ENCODE measurements at regions not wholly inside any gene's neighbourhood (a gene's known extent, or its start where the extent isn't known, plus 50 kb on each side); places are given as distances from the start of the nearest gene placed in this dataset.

DNA sequence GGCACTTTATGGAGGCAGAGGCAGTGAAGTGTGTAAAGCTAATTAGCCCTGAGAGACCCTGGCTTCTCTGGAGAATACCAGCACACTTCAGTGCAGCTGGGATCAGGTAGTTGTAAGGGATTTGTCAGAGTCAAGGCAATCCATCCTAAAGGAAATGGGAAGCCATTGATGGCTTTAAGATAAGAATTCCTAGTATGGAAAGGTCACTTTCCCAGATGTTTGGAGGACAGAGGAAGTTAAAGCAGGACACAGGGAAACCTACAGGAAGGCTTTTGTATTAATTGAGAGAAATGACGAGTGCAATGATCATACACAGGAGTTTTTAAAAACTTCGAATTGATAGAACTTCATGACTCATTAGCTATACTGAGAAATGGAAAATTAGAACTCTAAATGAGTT lies 254.4 kb downstream of the SLC16A7 start:
- Histone ChIP-seq H3K27me3 (no peaks in the 10 kb centered on the region), H3K36me3 (no peaks in the 10 kb centered on the region), H3K27ac (no peak overlapping the region), H3K4me3 (no peak overlapping the region), H3K9me3 (no peaks in the 10 kb centered on the region), H3K4me1 (no peaks in the 10 kb centered on the region)
- TF ChIP-seq POLR2AphosphoS5 (IDR thresholded peaks at IDR 0.05): no peak
- no peak for TF ChIP-seq POLR2A (IDR thresholded peaks at IDR 0.05)
- TF ChIP-seq, protein P1, sequence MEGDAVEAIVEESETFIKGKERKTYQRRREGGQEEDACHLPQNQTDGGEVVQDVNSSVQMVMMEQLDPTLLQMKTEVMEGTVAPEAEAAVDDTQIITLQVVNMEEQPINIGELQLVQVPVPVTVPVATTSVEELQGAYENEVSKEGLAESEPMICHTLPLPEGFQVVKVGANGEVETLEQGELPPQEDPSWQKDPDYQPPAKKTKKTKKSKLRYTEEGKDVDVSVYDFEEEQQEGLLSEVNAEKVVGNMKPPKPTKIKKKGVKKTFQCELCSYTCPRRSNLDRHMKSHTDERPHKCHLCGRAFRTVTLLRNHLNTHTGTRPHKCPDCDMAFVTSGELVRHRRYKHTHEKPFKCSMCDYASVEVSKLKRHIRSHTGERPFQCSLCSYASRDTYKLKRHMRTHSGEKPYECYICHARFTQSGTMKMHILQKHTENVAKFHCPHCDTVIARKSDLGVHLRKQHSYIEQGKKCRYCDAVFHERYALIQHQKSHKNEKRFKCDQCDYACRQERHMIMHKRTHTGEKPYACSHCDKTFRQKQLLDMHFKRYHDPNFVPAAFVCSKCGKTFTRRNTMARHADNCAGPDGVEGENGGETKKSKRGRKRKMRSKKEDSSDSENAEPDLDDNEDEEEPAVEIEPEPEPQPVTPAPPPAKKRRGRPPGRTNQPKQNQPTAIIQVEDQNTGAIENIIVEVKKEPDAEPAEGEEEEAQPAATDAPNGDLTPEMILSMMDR (IDR thresholded peaks at IDR 0.05): no peak
- DNase-seq (ENCODE audit: low spot score in 2 of 2): no peak
- intact Hi-C loops (cut with DNase I; ENCODE audit: low total_unique reads): no loop called here

GRCh38 chr12:59858508-59859170 lies 262.8 kb downstream of the SLC16A7 start:
- DNase-seq (ENCODE audit: low spot score in 2 of 2): no peak
- Histone ChIP-seq H3K27me3 (no peaks in the 10 kb centered on the region), H3K36me3 (no peaks in the 10 kb centered on the region), H3K9me3 (peaks cover 0 to 18% of the 10 kb centered on the region in 2 donors), H3K27ac (no peak overlapping the region), H3K4me3 (no peak overlapping the region), H3K4me1 (no peaks in the 10 kb centered on the region)
- intact Hi-C loops (cut with DNase I; ENCODE audit: low total_unique reads): no loop called here
- TF ChIP-seq POLR2AphosphoS5 (IDR thresholded peaks at IDR 0.05): no peak

- Histone ChIP-seq H3K27ac (no peak overlapping the region), H3K9me3 (peaks cover 0 to 18% of the 10 kb centered on the region in 2 donors), H3K4me1 (no peaks in the 10 kb centered on the region), H3K27me3 (no peaks in the 10 kb centered on the region), H3K4me3 (no peak overlapping the region), H3K36me3 (no peaks in the 10 kb centered on the region)
- DNase-seq (ENCODE audit: low spot score in 2 of 2): no peak
- TF ChIP-seq POLR2A (IDR thresholded peaks at IDR 0.05) (no peak), POLR2AphosphoS5 (IDR thresholded peaks at IDR 0.05) (no peak)
- TF ChIP-seq, protein P1 (IDR thresholded peaks at IDR 0.05): no peak
- intact Hi-C loops (cut with DNase I; ENCODE audit: low total_unique reads): no loop called here
Observed at GRCh38 chr12:59859171-59859510, 263.3 kb downstream of the SLC16A7 start.

DNA sequence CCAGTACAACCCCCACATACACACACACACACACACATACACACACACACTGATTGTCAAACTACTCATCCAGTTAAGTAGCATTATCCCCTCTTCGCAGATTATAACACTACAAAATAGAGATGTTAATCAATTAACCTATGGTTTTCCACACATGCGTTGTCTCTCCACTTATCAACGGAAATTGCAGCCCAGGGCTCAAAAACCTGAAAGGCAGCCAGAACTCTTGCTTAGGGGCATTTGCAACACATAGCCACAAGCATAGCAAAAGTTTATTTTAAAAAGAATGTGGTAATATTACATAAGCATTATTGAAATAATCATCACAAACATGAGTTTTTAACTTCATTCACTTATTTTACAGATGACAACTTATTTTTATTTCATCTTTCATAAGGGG lies 265.8 kb downstream of the SLC16A7 start:
- Histone ChIP-seq H3K36me3 (no peaks in the 10 kb centered on the region), H3K27ac (no peak overlapping the region), H3K27me3 (no peaks in the 10 kb centered on the region), H3K9me3 (peaks cover 0 to 15% of the 10 kb centered on the region in 2 donors), H3K4me1 (no peaks in the 10 kb centered on the region), H3K4me3 (no peak overlapping the region)
- no peak for DNase-seq (ENCODE audit: low spot score in 2 of 2)
- TF ChIP-seq POLR2A (IDR thresholded peaks at IDR 0.05) (no peak), POLR2AphosphoS5 (IDR thresholded peaks at IDR 0.05) (no peak)
- intact Hi-C loops (cut with DNase I; ENCODE audit: low total_unique reads): no loop called here

DNA sequence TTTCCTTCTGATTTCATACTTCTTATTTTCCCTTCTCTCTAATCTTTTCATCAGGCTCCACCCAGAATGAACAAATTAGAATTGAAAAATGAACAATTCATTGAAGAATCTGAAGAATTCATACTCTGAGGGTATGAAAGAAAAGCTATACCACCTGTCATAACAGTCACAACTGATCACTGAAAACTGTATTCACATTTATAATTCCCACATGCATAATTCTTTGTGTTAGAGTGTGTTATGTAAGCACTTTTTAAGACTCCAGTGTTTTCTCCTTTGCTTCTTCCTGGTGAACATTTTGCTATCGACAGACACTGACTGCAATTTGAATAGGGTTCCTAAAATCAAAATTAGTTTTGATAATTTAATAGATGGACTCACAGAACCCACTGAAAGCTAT lies 271.2 kb downstream of the SLC16A7 start:
- no peaks in the 10 kb centered on the region for H3K9me3 ChIP-seq
- H3K27me3 ChIP-seq: no peaks in the 10 kb centered on the region
- H3K36me3 ChIP-seq: no peaks in the 10 kb centered on the region
- intact Hi-C loops (cut with DNase I; ENCODE audit: low total_unique reads): no loop called here
- TF ChIP-seq POLR2A (IDR thresholded peaks at IDR 0.05): no peak
- no peak for TF ChIP-seq POLR2AphosphoS5 (IDR thresholded peaks at IDR 0.05)
- TF ChIP-seq, protein P1 (IDR thresholded peaks at IDR 0.05): no peak
- H3K4me1 ChIP-seq: no peaks in the 10 kb centered on the region
- H3K27ac ChIP-seq: no peak overlapping the region
- no peak overlapping the region for H3K4me3 ChIP-seq
- no peak for DNase-seq (ENCODE audit: low spot score in 2 of 2)

DNA sequence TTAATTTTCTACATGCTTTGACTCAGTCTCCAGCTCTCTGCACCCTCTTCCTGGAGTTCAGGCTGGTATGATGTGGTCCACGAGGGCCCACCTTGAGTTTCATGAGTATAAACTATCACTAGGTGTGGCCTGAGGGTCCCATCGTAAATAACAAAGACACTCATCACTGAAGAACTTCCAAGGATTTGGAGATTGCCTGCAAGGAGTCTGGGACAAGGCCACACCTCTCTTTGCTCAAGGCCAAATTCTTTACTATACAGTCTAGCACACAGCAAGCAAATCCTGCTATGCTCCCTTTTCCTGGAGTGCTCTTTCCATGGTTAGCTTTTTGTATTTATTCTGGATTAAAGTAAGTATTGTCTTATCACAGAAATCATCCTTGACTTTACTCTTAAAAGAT lies 271.9 kb downstream of the SLC16A7 start:
- Histone ChIP-seq H3K4me3 (no peak overlapping the region), H3K9me3 (no peaks in the 10 kb centered on the region), H3K27ac (no peak overlapping the region), H3K27me3 (no peaks in the 10 kb centered on the region), H3K4me1 (no peaks in the 10 kb centered on the region), H3K36me3 (no peaks in the 10 kb centered on the region)
- intact Hi-C loops (cut with DNase I; ENCODE audit: low total_unique reads): no loop called here
- no peak for DNase-seq (ENCODE audit: low spot score in 2 of 2)
- TF ChIP-seq POLR2A (IDR thresholded peaks at IDR 0.05) (no peak), POLR2AphosphoS5 (IDR thresholded peaks at IDR 0.05) (no peak)
- TF ChIP-seq, protein P1 (IDR thresholded peaks at IDR 0.05): no peak

All from breast epithelium (tissue), 4 donors.